ENCODE measurements at regions not wholly inside any gene's neighbourhood (a gene's known extent, or its start where the extent isn't known, plus 50 kb on each side); places are given as distances from the start of the nearest gene placed in this dataset.

- no peak for TF ChIP-seq CTCF (IDR thresholded peaks at IDR 0.05)
- TF ChIP-seq POLR2A (IDR thresholded peaks at IDR 0.05), result no peak
Observed at GRCh38 chr22:35177811-35178210, 79.5 kb upstream of the HMGXB4 start.

Data from lower leg skin (tissue), 3 donors.